ENCODE measurements at regions not wholly inside any gene's neighbourhood (a gene's known extent, or its start where the extent isn't known, plus 50 kb on each side); places are given as distances from the start of the nearest gene placed in this dataset.

DNA sequence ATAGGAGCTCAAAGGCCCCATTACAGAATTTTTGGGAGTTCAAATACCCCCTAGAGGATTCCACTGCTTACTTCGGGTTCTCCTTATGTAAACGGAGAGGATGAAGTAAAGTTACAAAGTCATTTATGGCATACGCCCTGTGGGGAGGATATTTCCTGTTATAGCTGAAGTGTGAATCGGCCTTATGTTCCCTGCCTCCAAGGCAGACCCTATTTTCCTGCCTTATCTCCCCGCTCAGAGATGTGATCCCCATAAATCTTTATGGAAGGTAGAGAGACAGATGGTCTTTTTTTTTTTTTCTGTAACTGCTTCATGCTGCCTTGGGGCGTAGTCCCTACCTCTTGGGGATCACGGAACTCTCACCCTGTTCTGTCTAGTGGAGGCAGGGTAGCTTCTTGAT, 56.0 kb upstream of the DHX15 start:
- TF ChIP-seq, protein P1, sequence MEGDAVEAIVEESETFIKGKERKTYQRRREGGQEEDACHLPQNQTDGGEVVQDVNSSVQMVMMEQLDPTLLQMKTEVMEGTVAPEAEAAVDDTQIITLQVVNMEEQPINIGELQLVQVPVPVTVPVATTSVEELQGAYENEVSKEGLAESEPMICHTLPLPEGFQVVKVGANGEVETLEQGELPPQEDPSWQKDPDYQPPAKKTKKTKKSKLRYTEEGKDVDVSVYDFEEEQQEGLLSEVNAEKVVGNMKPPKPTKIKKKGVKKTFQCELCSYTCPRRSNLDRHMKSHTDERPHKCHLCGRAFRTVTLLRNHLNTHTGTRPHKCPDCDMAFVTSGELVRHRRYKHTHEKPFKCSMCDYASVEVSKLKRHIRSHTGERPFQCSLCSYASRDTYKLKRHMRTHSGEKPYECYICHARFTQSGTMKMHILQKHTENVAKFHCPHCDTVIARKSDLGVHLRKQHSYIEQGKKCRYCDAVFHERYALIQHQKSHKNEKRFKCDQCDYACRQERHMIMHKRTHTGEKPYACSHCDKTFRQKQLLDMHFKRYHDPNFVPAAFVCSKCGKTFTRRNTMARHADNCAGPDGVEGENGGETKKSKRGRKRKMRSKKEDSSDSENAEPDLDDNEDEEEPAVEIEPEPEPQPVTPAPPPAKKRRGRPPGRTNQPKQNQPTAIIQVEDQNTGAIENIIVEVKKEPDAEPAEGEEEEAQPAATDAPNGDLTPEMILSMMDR (optimal IDR thresholded peaks at IDR 0.05 in 1 of 3, IDR thresholded peaks at IDR 0.05 in 1 of 3, conservative IDR thresholded peaks at IDR 0.05 in 1 of 3; ENCODE audit: extremely low read depth in 1 of 3, insufficient read depth in 2 of 3, low read length in 3 of 3): no peak
- no peak for TF ChIP-seq EZH2 (IDR thresholded peaks at IDR 0.05; ENCODE audit: low read length)

Data from keratinocyte (primary cell).